Esophagus squamous epithelium (tissue), 4 donors: ENCODE measurements at regions not wholly inside any gene's neighbourhood (a gene's known extent, or its start where the extent isn't known, plus 50 kb on each side); places are given as distances from the start of the nearest gene placed in this dataset.

Source experiments
- POLR2A ChIP-seq, 4 donors: fragments of 450-650 bp; IDR thresholded peaks; one replicate each; pipeline ENCODE4 v1.6.1; 2017; ENCODE audit warnings: antibody characterized with exemption in 4 of 4, mild to moderate bottlenecking in 4 of 4, moderate library complexity in 3 of 4
- TF ChIP-seq, protein P1 (sequence below), 6 experiments: fragments of 450-650 bp in 4 of 6; fragments of 200-600 bp in 2 of 6; sonication (generic) in 2 of 6; IDR thresholded peaks; one replicate each; pipeline ENCODE4 v1.5.1; 2016 to 2019; ENCODE audit warnings: antibody characterized with exemption in 6 of 6, mild to moderate bottlenecking in 4 of 6, moderate library complexity in 4 of 6

DNA sequence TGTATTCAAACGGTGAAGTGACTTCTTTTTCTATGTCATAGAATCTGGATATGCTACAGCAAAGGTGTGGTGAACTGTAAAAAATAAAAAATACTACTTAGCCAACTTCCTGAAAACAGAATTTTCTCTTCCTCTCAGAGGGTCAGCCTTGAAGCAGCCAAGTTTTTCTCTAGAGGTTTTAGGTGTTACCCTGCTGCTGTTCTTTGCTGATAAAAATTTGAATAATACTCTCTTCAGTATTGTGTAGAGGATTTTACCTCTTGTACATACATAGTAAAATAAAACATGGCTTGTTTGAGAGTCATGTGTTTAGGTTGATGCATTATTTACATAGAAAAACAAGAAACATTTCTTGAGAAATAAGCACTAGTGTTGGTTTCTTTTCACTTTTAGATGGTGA lies 458.4 kb downstream of the TBC1D32 start:
- TF ChIP-seq, protein P1, sequence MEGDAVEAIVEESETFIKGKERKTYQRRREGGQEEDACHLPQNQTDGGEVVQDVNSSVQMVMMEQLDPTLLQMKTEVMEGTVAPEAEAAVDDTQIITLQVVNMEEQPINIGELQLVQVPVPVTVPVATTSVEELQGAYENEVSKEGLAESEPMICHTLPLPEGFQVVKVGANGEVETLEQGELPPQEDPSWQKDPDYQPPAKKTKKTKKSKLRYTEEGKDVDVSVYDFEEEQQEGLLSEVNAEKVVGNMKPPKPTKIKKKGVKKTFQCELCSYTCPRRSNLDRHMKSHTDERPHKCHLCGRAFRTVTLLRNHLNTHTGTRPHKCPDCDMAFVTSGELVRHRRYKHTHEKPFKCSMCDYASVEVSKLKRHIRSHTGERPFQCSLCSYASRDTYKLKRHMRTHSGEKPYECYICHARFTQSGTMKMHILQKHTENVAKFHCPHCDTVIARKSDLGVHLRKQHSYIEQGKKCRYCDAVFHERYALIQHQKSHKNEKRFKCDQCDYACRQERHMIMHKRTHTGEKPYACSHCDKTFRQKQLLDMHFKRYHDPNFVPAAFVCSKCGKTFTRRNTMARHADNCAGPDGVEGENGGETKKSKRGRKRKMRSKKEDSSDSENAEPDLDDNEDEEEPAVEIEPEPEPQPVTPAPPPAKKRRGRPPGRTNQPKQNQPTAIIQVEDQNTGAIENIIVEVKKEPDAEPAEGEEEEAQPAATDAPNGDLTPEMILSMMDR (IDR thresholded peaks at IDR 0.05), result no peak
- TF ChIP-seq POLR2A (IDR thresholded peaks at IDR 0.05), result no peak
